GM12875 (cell line): ENCODE measurements at regions not wholly inside any gene's neighbourhood (a gene's known extent, or its start where the extent isn't known, plus 50 kb on each side); places are given as distances from the start of the nearest gene placed in this dataset.

Experiments used
- H3K4me3 ChIP-seq: one replicate; pipeline ENCODE4 v1.5.1; 2011; ENCODE audit warnings: low read depth, low read length, control low read depth
- CTCF ChIP-seq: IDR thresholded peaks from 2 replicates; pipeline ENCODE4 v1.5.1; 2011; ENCODE audit warnings: low read depth, mild to moderate bottlenecking, control low read depth, inconsistent platforms, low read length, moderate library complexity, borderline replicate concordance; ENCODE audit not compliant: insufficient read depth

- TF ChIP-seq CTCF: no peak
- H3K4me3 ChIP-seq: no peak overlapping the region
Observed at GRCh38 chr17:71316176-71316897, 804.5 kb upstream of the SOX9 start.

- no peak overlapping the region for H3K4me3 ChIP-seq
- TF ChIP-seq CTCF: no peak
Observed at GRCh38 chr17:71320009-71320796, 800.6 kb upstream of the SOX9 start.

- H3K4me3 ChIP-seq: no peak overlapping the region
- TF ChIP-seq CTCF: no peak
Observed at GRCh38 chr17:71325117-71325516, 795.7 kb upstream of the SOX9 start.

GRCh38 chr17:71325886-71326285 is 794.9 kb upstream of the SOX9 start:
- H3K4me3 ChIP-seq: no peak overlapping the region
- TF ChIP-seq CTCF: no peak

- no peak for TF ChIP-seq CTCF
- no peak overlapping the region for H3K4me3 ChIP-seq
Observed at GRCh38 chr17:71327376-71328059, 793.3 kb upstream of the SOX9 start.

- no peak for TF ChIP-seq CTCF
- no peak overlapping the region for H3K4me3 ChIP-seq
Observed at GRCh38 chr17:71329310-71330098, 791.3 kb upstream of the SOX9 start.
